Lower lobe of right lung (tissue), 2 donors: ENCODE measurements at regions not wholly inside any gene's neighbourhood (a gene's known extent, or its start where the extent isn't known, plus 50 kb on each side); places are given as distances from the start of the nearest gene placed in this dataset.
A peak's percentile ranks its signal among the peaks of the same experiment; 100 is the strongest.

Source experiments
- ATAC-seq, 2 donors: fragments of 200-7000 bp; cut with Tn5 transposase; one replicate each; pipeline ENCODE4 v1.9.1; 2020 to 2022; ENCODE audit warnings: mild to moderate bottlenecking in 2 of 2, moderate library complexity in 2 of 2
- DNase-seq: peaks from one replicate; pipeline ENCODE4 v3.0.0-alpha.2; 2020
- H3K27ac ChIP-seq: fragments of 200-600 bp; one replicate; pipeline ENCODE4 v1.8.0; 2022
- H3K27me3 ChIP-seq: fragments of 200-600 bp; one replicate; pipeline ENCODE4 v1.8.0; 2022; ENCODE audit warnings: low read depth
- H3K36me3 ChIP-seq: fragments of 200-600 bp; one replicate; pipeline ENCODE4 v1.8.0; 2022; ENCODE audit warnings: mild to moderate bottlenecking
- H3K4me1 ChIP-seq: fragments of 200-600 bp; one replicate; pipeline ENCODE4 v1.8.0; 2022
- H3K4me3 ChIP-seq: fragments of 200-600 bp; one replicate; pipeline ENCODE4 v1.8.0; 2022; ENCODE audit warnings: mild to moderate bottlenecking
- H3K9me3 ChIP-seq: fragments of 200-600 bp; one replicate; pipeline ENCODE4 v1.8.0; 2022
- intact Hi-C: fragments of 100-400 bp; cut with DNase I; formaldehyde crosslinking; loops from one replicate; pipeline ENCODE4 v1.11.0; 2022
- TF ChIP-seq, protein P1 (sequence below): fragments of 200-600 bp; IDR thresholded peaks from one replicate; pipeline ENCODE4 v1.8.0; 2022; ENCODE audit warnings: antibody characterized with exemption, mild to moderate bottlenecking
- donor health status: DM: no; HTN: yes; CAD: no; lungs with severe emphysema.

GRCh38 chr12:125652681-125653080 lies 587.4 kb downstream of the AACS start:
- no peaks in the 10 kb centered on the region for H3K9me3 ChIP-seq
- H3K27ac ChIP-seq = no peak overlapping the region
- ATAC-seq (no peak), DNase-seq (no peak)
- H3K27me3 ChIP-seq = peaks cover 3% of the 10 kb centered on the region
- no peak overlapping the region for H3K4me3 ChIP-seq
- TF ChIP-seq, protein P1, sequence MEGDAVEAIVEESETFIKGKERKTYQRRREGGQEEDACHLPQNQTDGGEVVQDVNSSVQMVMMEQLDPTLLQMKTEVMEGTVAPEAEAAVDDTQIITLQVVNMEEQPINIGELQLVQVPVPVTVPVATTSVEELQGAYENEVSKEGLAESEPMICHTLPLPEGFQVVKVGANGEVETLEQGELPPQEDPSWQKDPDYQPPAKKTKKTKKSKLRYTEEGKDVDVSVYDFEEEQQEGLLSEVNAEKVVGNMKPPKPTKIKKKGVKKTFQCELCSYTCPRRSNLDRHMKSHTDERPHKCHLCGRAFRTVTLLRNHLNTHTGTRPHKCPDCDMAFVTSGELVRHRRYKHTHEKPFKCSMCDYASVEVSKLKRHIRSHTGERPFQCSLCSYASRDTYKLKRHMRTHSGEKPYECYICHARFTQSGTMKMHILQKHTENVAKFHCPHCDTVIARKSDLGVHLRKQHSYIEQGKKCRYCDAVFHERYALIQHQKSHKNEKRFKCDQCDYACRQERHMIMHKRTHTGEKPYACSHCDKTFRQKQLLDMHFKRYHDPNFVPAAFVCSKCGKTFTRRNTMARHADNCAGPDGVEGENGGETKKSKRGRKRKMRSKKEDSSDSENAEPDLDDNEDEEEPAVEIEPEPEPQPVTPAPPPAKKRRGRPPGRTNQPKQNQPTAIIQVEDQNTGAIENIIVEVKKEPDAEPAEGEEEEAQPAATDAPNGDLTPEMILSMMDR = no peak
- H3K4me1 ChIP-seq = no peaks in the 10 kb centered on the region
- H3K36me3 ChIP-seq = no peaks in the 10 kb centered on the region
- intact Hi-C loops = no loop called here

GRCh38 chr12:125657681-125658080 lies 592.4 kb downstream of the AACS start:
- Histone ChIP-seq H3K36me3 (no peaks in the 10 kb centered on the region), H3K4me1 (no peaks in the 10 kb centered on the region), H3K27me3 (no peaks in the 10 kb centered on the region), H3K9me3 (no peaks in the 10 kb centered on the region), H3K27ac (no peak overlapping the region), H3K4me3 (no peak overlapping the region)
- TF ChIP-seq, protein P1 = no peak
- intact Hi-C loops = no loop called here
- ATAC-seq = no peak
- no peak for DNase-seq

DNA sequence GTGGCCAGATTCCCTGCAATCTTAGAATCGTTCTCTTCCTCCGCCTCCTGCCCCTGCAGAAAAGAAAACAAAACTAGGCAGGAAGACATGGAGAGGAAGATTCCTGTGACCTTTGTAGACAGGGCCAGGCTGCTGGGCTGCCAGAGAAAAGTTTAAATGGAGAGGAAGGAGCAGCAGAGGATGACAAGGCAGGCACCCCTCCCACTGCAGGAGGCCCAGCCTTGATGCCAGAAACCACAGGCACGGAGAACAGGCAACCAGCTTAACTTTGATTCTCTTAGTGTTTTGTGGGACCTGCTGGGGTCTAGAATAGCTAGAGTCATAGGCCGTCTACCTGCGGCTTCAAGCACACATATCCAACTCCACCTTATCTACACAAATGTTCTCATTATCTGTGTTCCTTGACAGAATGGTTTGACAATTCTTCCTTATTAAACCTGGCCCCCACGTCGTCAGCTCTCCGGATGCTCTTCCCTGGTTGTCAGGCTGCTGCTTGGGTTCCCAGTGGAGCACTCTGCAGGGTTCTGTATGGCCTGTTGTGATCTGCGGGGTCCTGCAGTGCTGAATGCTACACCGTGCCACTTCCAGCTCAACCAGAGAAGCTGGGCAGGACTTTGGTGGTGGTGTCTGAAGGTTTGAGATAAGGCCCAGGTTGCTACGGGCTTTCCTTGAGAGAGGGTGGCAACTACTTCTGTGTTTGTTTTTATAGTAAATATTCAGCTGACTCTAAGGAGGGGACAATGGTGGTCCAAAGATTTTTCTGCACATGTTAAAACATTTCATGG lies 609.5 kb downstream of the AACS start:
- intact Hi-C loops = no loop called here
- no peak overlapping the region for H3K27ac ChIP-seq

DNA sequence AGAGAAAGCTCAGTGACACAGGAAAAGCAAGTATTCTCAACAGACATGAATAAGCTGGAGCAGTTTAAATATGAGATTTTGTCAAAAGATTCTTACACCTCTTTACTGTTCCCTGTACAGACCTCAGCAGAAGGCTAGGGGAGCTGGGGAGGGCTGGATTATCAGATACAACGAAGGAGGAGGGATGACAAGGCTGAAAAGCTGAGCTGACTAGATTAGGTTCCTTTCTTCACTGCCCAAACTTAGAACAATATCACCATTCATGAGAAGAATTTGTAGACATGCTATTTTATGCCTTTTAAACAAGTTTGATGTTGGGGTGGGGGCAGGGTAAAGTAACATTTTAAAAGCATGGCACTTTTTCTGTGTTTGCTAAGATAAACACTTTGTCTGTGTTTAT lies 611.1 kb downstream of the AACS start:
- intact Hi-C loops = no loop called here

More for the DNA sequence above, 609.5 kb downstream of the AACS start:
- H3K9me3 ChIP-seq = no peaks in the 10 kb centered on the region
- ATAC-seq (peak in 1 of 2 donors; percentile 29), DNase-seq (no peak)
- no peak overlapping the region for H3K4me3 ChIP-seq
- no peaks in the 10 kb centered on the region for H3K27me3 ChIP-seq
- H3K4me1 ChIP-seq = no peaks in the 10 kb centered on the region
- TF ChIP-seq, protein P1 = no peak
- H3K36me3 ChIP-seq = no peaks in the 10 kb centered on the region

DNA sequence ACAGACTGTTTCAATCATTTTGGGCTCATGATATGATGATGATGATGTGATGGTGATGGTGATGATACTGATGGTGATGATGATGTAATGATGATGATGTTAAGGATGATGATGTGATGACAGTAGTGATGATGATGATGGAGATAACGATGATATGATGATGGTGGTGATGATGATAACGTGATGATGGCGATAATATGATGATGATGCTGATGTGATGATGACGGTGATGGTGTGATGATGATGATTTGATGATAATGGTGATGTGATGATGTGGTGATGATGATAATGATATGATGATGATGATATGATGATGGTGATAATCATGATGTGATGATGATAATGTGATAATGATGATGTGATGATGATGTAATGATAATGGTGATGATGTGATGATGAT lies 612.6 kb downstream of the AACS start:
- Histone ChIP-seq H3K36me3 (no peaks in the 10 kb centered on the region), H3K4me1 (no peaks in the 10 kb centered on the region), H3K27me3 (no peaks in the 10 kb centered on the region), H3K9me3 (no peaks in the 10 kb centered on the region), H3K4me3 (no peak overlapping the region), H3K27ac (no peak overlapping the region)
- TF ChIP-seq, protein P1 = no peak
- intact Hi-C loops = no loop called here
- ATAC-seq = no peak
- no peak for DNase-seq

More for the DNA sequence above, 611.1 kb downstream of the AACS start:
- H3K4me3 ChIP-seq = no peak overlapping the region
- no peaks in the 10 kb centered on the region for H3K36me3 ChIP-seq
- no peaks in the 10 kb centered on the region for H3K9me3 ChIP-seq
- ATAC-seq (no peak), DNase-seq (no peak)
- H3K27me3 ChIP-seq = no peaks in the 10 kb centered on the region
- TF ChIP-seq, protein P1 = no peak
- H3K4me1 ChIP-seq = no peaks in the 10 kb centered on the region
- H3K27ac ChIP-seq = no peak overlapping the region
